SK-N-MC (cell line): ENCODE measurements at regions not wholly inside any gene's neighbourhood (a gene's known extent, or its start where the extent isn't known, plus 50 kb on each side); places are given as distances from the start of the nearest gene placed in this dataset.

Experiments used
- EZH2 ChIP-seq: fragments of 200-600 bp; sonication (generic); IDR thresholded peaks from one replicate; pipeline ENCODE4 v1.6.1; 2017; ENCODE audit warnings: antibody characterized with exemption
- FOXP2 ChIP-seq: optimal IDR thresholded peaks from 2 replicates; pipeline ENCODE3; 2011; ENCODE audit warnings: mild to moderate bottlenecking, moderate library complexity; ENCODE audit not compliant: insufficient read depth; ENCODE audit errors: extremely low read length, control extremely low read depth
- POLR2AphosphoS5 ChIP-seq: IDR thresholded peaks from 2 replicates; pipeline ENCODE4 v1.6.1; 2012; ENCODE audit warnings: mild to moderate bottlenecking, low read depth, low read length, borderline replicate concordance

DNA sequence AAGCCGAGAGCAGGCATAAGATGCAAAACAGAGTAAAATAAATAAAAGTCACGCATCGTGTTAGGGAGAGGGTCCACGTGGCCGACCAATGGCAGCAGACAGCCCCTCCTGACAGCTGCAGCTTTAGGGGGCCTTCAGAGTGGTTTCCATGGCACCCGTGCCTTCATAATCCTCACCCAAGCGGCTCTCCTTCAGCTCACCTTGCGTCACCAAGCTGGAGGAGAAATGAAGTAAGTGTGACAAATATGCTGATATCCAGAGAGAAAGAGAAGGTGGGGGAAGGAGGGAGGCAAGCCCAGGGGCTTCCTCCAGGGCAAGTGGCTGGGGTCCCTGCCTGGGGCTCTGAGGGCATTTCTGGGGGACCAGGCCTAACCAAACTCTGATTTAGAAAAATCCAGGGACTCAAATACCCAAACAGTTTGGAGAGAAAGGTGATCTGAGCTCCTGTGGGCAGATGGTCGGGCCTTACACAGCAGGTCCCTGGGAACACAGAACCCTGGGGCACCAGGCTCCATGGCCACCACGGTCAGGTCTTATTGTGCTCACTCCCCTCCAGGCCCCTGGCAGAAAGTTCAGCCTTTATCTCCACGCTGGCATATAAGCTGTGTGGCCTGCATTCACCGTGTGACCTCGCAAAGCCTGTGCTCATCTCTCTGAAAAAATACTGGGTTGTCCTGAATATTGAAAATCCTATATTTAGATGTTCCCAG is 80.7 kb upstream of the TNRC6C start:
- TF ChIP-seq EZH2 (no peak), POLR2AphosphoS5 (no peak), FOXP2 (no peak)
